Vagina (tissue), 2 donors: ENCODE measurements at regions not wholly inside any gene's neighbourhood (a gene's known extent, or its start where the extent isn't known, plus 50 kb on each side); places are given as distances from the start of the nearest gene placed in this dataset.
"Not testable (repeated sequence)": the region's sequence is repeated elsewhere in the genome, so short reads cannot be mapped to it uniquely, and the experiment has no call there.

Experiments used
- DNase-seq, 2 donors: peaks; one replicate each; pipeline ENCODE4 v3.0.0-alpha.2; 2017; ENCODE audit errors: extremely low spot score in 2 of 2
- H3K27ac ChIP-seq: fragments of 200-600 bp; sonication (generic); one replicate; pipeline ENCODE4 v1.5.1; 2019
- H3K27me3 ChIP-seq: fragments of 200-600 bp; sonication (generic); one replicate; pipeline ENCODE4 v1.5.1; 2019
- H3K36me3 ChIP-seq, 2 donors: fragments of 200-600 bp; sonication (generic); one replicate each; pipeline ENCODE4 v1.5.1; 2017 to 2019
- H3K4me1 ChIP-seq: fragments of 200-600 bp; sonication (generic); one replicate; pipeline ENCODE4 v1.5.1; 2019
- H3K4me3 ChIP-seq, 2 donors: fragments of 200-600 bp; sonication (generic); 1 replicate in 1 of 2; 2 replicates in 1 of 2; pipeline ENCODE4 v1.5.1; 2016 to 2019
- H3K9me3 ChIP-seq: fragments of 200-600 bp; sonication (generic); one replicate; pipeline ENCODE4 v1.5.1; 2019
- CTCF ChIP-seq, 3 experiments: fragments of 450-650 bp in 2 of 3; fragments of 200-600 bp in 1 of 3; sonication (generic) in 1 of 3; IDR thresholded peaks; one replicate each; pipeline ENCODE4 v1.5.1; 2017 to 2019; ENCODE audit warnings: antibody characterized with exemption in 3 of 3, mild to moderate bottlenecking in 2 of 3, moderate library complexity in 2 of 3
- POLR2A ChIP-seq, 2 donors: fragments of 450-650 bp; IDR thresholded peaks; one replicate each; pipeline ENCODE4 v1.6.1; 2017; ENCODE audit warnings: antibody characterized with exemption in 2 of 2, mild to moderate bottlenecking in 2 of 2, moderate library complexity in 2 of 2
- POLR2AphosphoS5 ChIP-seq, 2 donors: sonication (generic); formaldehyde crosslinking; IDR thresholded peaks; one replicate each; pipeline ENCODE4 v1.9.0; 2017; ENCODE audit warnings: antibody characterized with exemption in 2 of 2, mild to moderate bottlenecking in 2 of 2, low read depth in 1 of 2; ENCODE audit not compliant: insufficient read depth in 1 of 2
- intact Hi-C: fragments of 100-400 bp; cut with DNase I; formaldehyde crosslinking; loops from one replicate; pipeline ENCODE4 v1.15.1; 2023

GRCh38 chr15:24772686-24773373 is 97.3 kb downstream of the NPAP1 start:
- peak in 1 of 2 donors; percentile 29 for TF ChIP-seq POLR2AphosphoS5 (IDR thresholded peaks at IDR 0.05; ENCODE audit: insufficient read depth in 1 of 2, low read depth in 1 of 2)
- no peak for TF ChIP-seq POLR2A (IDR thresholded peaks at IDR 0.05)
- TF ChIP-seq CTCF (IDR thresholded peaks at IDR 0.05): no peak
- H3K9me3 ChIP-seq: no peaks in the 10 kb centered on the region
- H3K27me3 ChIP-seq: no peaks in the 10 kb centered on the region
- intact Hi-C loops: no loop called here
- H3K36me3 ChIP-seq: no peaks in the 10 kb centered on the region
- H3K27ac ChIP-seq: no peak overlapping the region
- no peak for DNase-seq
- H3K4me3 ChIP-seq: peak overlapping the region; percentile 18 to 39
- no peaks in the 10 kb centered on the region for H3K4me1 ChIP-seq

GRCh38 chr15:24777307-24777706 is 101.7 kb downstream of the NPAP1 start:
- Histone ChIP-seq H3K36me3 (no peaks in the 10 kb centered on the region), H3K4me1 (no peaks in the 10 kb centered on the region), H3K9me3 (no peaks in the 10 kb centered on the region), H3K4me3 (no peak overlapping the region), H3K27me3 (no peaks in the 10 kb centered on the region), H3K27ac (no peak overlapping the region)
- intact Hi-C loops: no loop called here
- TF ChIP-seq CTCF (IDR thresholded peaks at IDR 0.05) (no peak), POLR2A (IDR thresholded peaks at IDR 0.05) (no peak), POLR2AphosphoS5 (IDR thresholded peaks at IDR 0.05; ENCODE audit: insufficient read depth in 1 of 2, low read depth in 1 of 2) (no peak)
- no peak for DNase-seq

GRCh38 chr15:24784506-24784905 is 108.9 kb downstream of the NPAP1 start:
- DNase-seq: no peak
- intact Hi-C loops: no loop called here
- TF ChIP-seq CTCF (IDR thresholded peaks at IDR 0.05) (no peak), POLR2A (IDR thresholded peaks at IDR 0.05) (no peak), POLR2AphosphoS5 (IDR thresholded peaks at IDR 0.05; ENCODE audit: insufficient read depth in 1 of 2, low read depth in 1 of 2) (no peak)
- Histone ChIP-seq H3K27me3 (no peaks in the 10 kb centered on the region), H3K4me1 (no peaks in the 10 kb centered on the region), H3K36me3 (no peaks in the 10 kb centered on the region), H3K9me3 (no peaks in the 10 kb centered on the region), H3K27ac (no peak overlapping the region), H3K4me3 (no peak overlapping the region)

GRCh38 chr15:24786347-24786746 is 110.8 kb downstream of the NPAP1 start:
- H3K27ac ChIP-seq: no peak overlapping the region
- no peak overlapping the region for H3K4me3 ChIP-seq
- no peak for DNase-seq
- no peaks in the 10 kb centered on the region for H3K9me3 ChIP-seq
- H3K27me3 ChIP-seq: no peaks in the 10 kb centered on the region
- H3K4me1 ChIP-seq: no peaks in the 10 kb centered on the region
- TF ChIP-seq CTCF (IDR thresholded peaks at IDR 0.05): no peak
- no peak for TF ChIP-seq POLR2AphosphoS5 (IDR thresholded peaks at IDR 0.05; ENCODE audit: insufficient read depth in 1 of 2, low read depth in 1 of 2)
- no peak for TF ChIP-seq POLR2A (IDR thresholded peaks at IDR 0.05)
- H3K36me3 ChIP-seq: no peaks in the 10 kb centered on the region
- intact Hi-C loops: no loop called here

- H3K4me3 ChIP-seq, DNase-seq, intact Hi-C loops, H3K4me1 ChIP-seq, H3K36me3 ChIP-seq, H3K27me3 ChIP-seq, H3K27ac ChIP-seq, H3K9me3 ChIP-seq: not testable (repeated sequence)
These were observed 127.0 kb downstream of the NPAP1 start for GRCh38 chr15:24802624-24803023.
